GM18499 (cell line): ENCODE measurements at regions not wholly inside any gene's neighbourhood (a gene's known extent, or its start where the extent isn't known, plus 50 kb on each side); places are given as distances from the start of the nearest gene placed in this dataset.
"Not testable (repeated sequence)": the region's sequence is repeated elsewhere in the genome, so short reads cannot be mapped to it uniquely, and the experiment has no call there.

Experiments used
- ATAC-seq: cut with Tn5 transposase; IDR thresholded peaks from one replicate; pipeline ENCODE4 v1.9.1; 2021; ENCODE audit warnings: moderate number of reproducible peaks; ENCODE audit not compliant: insufficient read depth, unreplicated experiment

GRCh38 chr1:221576268-221576667 lies 165.6 kb downstream of the DUSP10 start:
- no peak for ATAC-seq

- ATAC-seq = no peak
Observed at GRCh38 chr1:221583465-221583864, 158.4 kb downstream of the DUSP10 start.

GRCh38 chr1:221587013-221587412 lies 154.9 kb downstream of the DUSP10 start:
- not testable (repeated sequence) for ATAC-seq

- ATAC-seq = not testable (repeated sequence)
Observed at GRCh38 chr1:221591250-221591649, 150.6 kb downstream of the DUSP10 start.

- no peak for ATAC-seq
Observed at GRCh38 chr1:221594576-221594975, 147.3 kb downstream of the DUSP10 start.

- ATAC-seq = no peak
Observed at GRCh38 chr1:221598122-221598521, 143.8 kb downstream of the DUSP10 start.

- no peak for ATAC-seq
Observed at GRCh38 chr1:221601166-221601565, 140.7 kb downstream of the DUSP10 start.

GRCh38 chr1:221602830-221603229 lies 139.1 kb downstream of the DUSP10 start:
- no peak for ATAC-seq

GRCh38 chr1:221604390-221604789 lies 137.5 kb downstream of the DUSP10 start:
- not testable (repeated sequence) for ATAC-seq

- no peak for ATAC-seq
Observed at GRCh38 chr1:221604948-221605347, 136.9 kb downstream of the DUSP10 start.

GRCh38 chr1:221605569-221605968 lies 136.3 kb downstream of the DUSP10 start:
- ATAC-seq = no peak

GRCh38 chr1:221606256-221606655 lies 135.6 kb downstream of the DUSP10 start:
- ATAC-seq = no peak

- no peak for ATAC-seq
Observed at GRCh38 chr1:221608835-221609320, 133.0 kb downstream of the DUSP10 start.

- no peak for ATAC-seq
Observed at GRCh38 chr1:221611656-221612046, 130.2 kb downstream of the DUSP10 start.

- no peak for ATAC-seq
Observed at GRCh38 chr1:221612047-221612777, 129.7 kb downstream of the DUSP10 start.

- ATAC-seq = no peak
Observed at GRCh38 chr1:221620437-221621384, 121.2 kb downstream of the DUSP10 start.

GRCh38 chr1:221621683-221622082 lies 120.2 kb downstream of the DUSP10 start:
- no peak for ATAC-seq

GRCh38 chr1:221622389-221622788 lies 119.5 kb downstream of the DUSP10 start:
- no peak for ATAC-seq

- no peak for ATAC-seq
Observed at GRCh38 chr1:221625026-221625425, 116.9 kb downstream of the DUSP10 start.

GRCh38 chr1:221626041-221626440 lies 115.8 kb downstream of the DUSP10 start:
- ATAC-seq = no peak

- ATAC-seq = no peak
Observed at GRCh38 chr1:221630236-221630635, 111.7 kb downstream of the DUSP10 start.
